CD4-positive, alpha-beta T cell treated with Interleukin-17A for 1 hour (primary cell): ENCODE measurements at regions not wholly inside any gene's neighbourhood (a gene's known extent, or its start where the extent isn't known, plus 50 kb on each side); places are given as distances from the start of the nearest gene placed in this dataset.

Experiments used
- DNase-seq: peaks from one replicate; pipeline ENCODE4 v3.0.0-alpha.2; 2020

- DNase-seq, result no peak
Measured at GRCh38 chr10:107453561-107453960, 289.1 kb upstream of the SORCS1 start.

- DNase-seq, result no peak
Measured at GRCh38 chr10:107451047-107451446, 286.5 kb upstream of the SORCS1 start.

- DNase-seq, result no peak
Measured at GRCh38 chr10:107450056-107450455, 285.6 kb upstream of the SORCS1 start.

DNA sequence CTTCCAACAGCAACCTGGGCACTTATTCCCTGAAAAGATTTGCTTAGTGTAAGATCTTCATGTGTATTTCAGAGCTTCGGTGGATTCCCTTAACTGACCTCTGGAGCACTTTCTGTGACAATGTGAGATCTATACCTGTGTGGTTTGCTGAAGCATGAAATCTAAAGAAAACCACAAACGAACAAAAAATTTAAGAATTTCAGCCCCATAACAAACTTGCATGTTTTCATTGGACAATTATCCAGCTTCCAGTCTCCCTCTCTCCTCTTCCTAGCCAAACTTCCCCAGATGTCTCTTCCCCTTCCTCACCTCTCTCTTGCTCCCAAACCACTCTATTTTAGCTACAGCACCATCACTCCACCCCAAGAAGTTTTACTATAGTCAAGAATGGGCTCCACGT is 279.9 kb upstream of the SORCS1 start:
- no peak for DNase-seq

DNA sequence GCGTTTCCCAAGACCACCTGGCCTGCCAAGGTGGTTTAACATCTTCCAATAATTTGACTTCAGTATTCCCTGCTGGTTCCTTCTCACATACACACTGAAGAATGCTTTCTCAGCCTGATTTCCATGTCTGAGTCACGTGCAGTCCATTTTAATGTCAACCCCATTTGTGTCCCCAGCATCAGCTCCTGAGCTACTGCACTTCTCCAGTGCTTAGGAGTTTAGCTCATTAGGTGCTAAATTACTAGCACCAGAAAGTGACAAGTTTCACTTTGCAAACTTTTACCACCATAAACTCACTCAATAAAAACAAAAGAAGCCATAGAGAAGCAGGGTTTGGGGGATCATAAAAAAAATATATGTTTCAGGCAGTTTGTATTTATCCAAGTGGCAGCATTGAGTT is 279.3 kb upstream of the SORCS1 start:
- DNase-seq, result no peak

DNA sequence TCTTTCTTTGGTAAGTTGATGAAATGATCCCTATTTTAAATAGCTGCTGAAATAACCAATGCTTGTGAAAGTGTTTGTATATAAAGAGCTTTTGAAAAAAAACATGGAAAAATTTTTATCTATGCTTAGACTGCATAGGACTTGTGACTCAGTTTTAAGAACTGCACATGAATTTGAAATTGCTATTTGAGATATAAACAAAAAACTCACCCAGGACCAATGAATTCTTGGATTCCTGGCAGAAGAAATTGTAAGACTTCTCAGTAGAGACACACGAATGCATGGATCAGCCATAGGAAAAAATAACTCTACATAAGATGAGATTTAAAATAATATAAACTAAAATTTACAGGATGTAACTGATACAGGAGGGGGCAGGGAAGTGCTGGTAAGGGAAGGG is 278.8 kb upstream of the SORCS1 start:
- DNase-seq, result no peak

DNA sequence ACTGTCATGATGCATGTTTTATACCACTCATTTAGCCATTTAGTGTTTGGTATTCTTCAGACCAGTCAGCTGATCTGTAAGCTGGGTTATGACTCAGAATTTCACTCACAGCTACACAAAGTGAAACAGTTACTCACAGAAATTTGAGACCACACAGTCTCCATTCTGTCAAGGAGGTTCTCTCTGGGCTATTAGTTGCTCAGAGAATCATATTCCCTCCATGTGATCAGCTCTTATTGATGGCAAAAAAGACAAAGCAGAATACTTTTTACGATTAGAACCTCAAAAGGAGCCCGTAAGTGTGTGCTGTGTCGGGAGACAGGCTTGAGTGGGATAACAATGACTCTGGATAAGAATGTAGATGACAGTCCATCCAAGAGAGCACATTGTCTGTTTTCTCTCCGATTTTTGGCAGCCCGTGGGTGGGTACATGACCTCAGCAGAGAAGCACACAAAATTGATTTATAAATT is 277.6 kb upstream of the SORCS1 start:
- no peak for DNase-seq

- no peak for DNase-seq
Measured at GRCh38 chr10:107440741-107441140, 276.2 kb upstream of the SORCS1 start.

DNA sequence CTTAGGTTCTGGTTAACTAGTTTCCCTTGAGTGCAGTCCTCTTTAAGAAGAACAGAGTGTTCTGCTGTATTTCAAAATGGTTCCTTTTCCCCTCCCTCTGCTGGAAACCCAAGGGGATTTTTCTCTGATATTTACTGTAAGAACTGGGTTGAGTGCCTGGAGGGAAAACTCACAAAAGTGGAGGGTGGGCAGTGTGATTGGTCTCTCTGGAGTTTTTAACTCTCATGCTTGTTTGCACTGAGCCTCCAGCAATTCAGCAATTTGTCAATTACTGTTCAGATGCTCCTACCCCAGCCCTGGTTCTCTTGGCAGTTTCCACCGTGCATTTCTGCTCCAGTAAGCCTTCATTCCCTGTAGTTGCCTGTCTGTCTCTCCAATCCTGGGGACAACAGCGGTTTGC is 273.4 kb upstream of the SORCS1 start:
- DNase-seq, result no peak

GRCh38 chr10:107436568-107436967 is 272.1 kb upstream of the SORCS1 start:
- no peak for DNase-seq

GRCh38 chr10:107434854-107435253 is 270.3 kb upstream of the SORCS1 start:
- no peak for DNase-seq

GRCh38 chr10:107434201-107434600 is 269.7 kb upstream of the SORCS1 start:
- no peak for DNase-seq

GRCh38 chr10:107433605-107434004 is 269.1 kb upstream of the SORCS1 start:
- DNase-seq, result no peak

GRCh38 chr10:107430446-107430845 is 265.9 kb upstream of the SORCS1 start:
- no peak for DNase-seq

DNA sequence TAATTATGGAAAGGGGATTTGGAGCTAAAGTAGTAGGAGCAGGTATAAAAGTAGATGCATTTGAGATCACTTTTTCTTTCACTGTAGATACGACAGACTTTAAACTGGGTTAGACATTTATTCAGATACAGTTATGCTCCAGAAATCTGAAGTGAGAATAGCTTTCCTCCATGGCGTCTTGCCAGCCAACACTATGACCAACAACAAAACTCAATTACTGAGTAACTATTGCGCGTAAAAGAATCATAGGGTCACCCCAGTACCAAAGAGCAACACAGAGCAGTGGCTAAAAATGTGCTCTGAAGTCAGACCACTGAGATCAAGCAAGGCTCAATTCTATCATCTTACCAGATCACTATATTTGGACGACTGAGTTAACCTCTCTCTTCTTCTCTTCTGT is 262.5 kb upstream of the SORCS1 start:
- DNase-seq, result no peak

- no peak for DNase-seq
Measured at GRCh38 chr10:107425931-107426553, 261.5 kb upstream of the SORCS1 start.

DNA sequence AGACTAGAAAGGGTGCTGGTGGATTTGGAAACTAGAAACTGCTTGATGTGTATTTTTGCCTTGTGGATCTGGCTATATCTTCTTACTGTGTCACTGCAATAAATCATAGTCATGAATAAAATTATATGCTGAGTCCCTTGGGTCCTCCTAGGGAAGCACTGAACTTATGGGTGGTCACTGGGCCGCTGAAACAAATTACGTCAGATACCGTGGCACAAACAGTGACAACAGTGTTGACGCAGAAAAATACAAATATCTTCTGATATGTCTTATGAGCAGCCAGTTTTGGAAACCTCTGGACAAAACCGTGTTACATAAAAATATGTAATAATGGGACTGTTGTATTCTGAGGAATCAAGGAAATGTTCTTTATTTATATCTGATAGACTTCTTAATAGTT is 260.1 kb upstream of the SORCS1 start:
- no peak for DNase-seq

GRCh38 chr10:107423903-107424302 is 259.4 kb upstream of the SORCS1 start:
- no peak for DNase-seq

- DNase-seq, result no peak
Measured at GRCh38 chr10:107422681-107423080, 258.2 kb upstream of the SORCS1 start.

GRCh38 chr10:107420196-107420595 is 255.7 kb upstream of the SORCS1 start:
- DNase-seq, result no peak

- DNase-seq, result no peak
Measured at GRCh38 chr10:107418085-107418806, 253.7 kb upstream of the SORCS1 start.

GRCh38 chr10:107417446-107417845 is 252.9 kb upstream of the SORCS1 start:
- DNase-seq, result no peak

- no peak for DNase-seq
Measured at GRCh38 chr10:107415446-107415845, 250.9 kb upstream of the SORCS1 start.

- DNase-seq, result no peak
Measured at GRCh38 chr10:107413971-107414370, 249.5 kb upstream of the SORCS1 start.

- DNase-seq, result no peak
Measured at GRCh38 chr10:107409522-107409921, 245.0 kb upstream of the SORCS1 start.
